ENCODE measurements at regions not wholly inside any gene's neighbourhood (a gene's known extent, or its start where the extent isn't known, plus 50 kb on each side); places are given as distances from the start of the nearest gene placed in this dataset.

DNA sequence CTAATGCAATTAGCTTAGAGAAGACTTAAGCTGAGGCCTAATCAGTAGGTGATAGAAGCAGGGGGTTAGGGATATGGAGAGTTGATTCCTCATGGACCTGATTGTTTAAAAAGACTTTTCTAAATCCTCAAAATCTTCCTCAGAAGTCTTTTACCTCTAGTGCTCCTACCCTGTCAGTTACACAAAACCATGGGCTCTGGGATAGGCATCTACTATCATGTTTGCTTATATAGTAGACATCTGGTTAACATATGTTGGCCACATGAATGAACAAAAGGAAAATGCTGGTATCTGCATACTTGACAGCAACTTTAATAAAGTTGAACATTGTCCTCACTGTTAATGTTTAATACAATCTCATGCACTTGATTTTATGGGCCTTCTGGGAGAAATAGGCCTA is 61.5 kb upstream of the FKBP1C start:
- TF ChIP-seq, protein P1, sequence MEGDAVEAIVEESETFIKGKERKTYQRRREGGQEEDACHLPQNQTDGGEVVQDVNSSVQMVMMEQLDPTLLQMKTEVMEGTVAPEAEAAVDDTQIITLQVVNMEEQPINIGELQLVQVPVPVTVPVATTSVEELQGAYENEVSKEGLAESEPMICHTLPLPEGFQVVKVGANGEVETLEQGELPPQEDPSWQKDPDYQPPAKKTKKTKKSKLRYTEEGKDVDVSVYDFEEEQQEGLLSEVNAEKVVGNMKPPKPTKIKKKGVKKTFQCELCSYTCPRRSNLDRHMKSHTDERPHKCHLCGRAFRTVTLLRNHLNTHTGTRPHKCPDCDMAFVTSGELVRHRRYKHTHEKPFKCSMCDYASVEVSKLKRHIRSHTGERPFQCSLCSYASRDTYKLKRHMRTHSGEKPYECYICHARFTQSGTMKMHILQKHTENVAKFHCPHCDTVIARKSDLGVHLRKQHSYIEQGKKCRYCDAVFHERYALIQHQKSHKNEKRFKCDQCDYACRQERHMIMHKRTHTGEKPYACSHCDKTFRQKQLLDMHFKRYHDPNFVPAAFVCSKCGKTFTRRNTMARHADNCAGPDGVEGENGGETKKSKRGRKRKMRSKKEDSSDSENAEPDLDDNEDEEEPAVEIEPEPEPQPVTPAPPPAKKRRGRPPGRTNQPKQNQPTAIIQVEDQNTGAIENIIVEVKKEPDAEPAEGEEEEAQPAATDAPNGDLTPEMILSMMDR (IDR thresholded peaks at IDR 0.05), result no peak
- TF ChIP-seq EP300 (IDR thresholded peaks at IDR 0.05), result no peak
- no peak for TF ChIP-seq POLR2A (IDR thresholded peaks at IDR 0.05)
